ENCODE measurements at regions not wholly inside any gene's neighbourhood (a gene's known extent, or its start where the extent isn't known, plus 50 kb on each side); places are given as distances from the start of the nearest gene placed in this dataset.

- POLR2A ChIA-PET: no interaction called here
- DNase-seq (ENCODE audit: low read depth, low spot score): no peak
- no peak overlapping the region for H3K4me3 ChIP-seq (ENCODE audit: low read depth, low read length)
- CTCF ChIA-PET: no interaction called here
- TF ChIP-seq, protein P1, sequence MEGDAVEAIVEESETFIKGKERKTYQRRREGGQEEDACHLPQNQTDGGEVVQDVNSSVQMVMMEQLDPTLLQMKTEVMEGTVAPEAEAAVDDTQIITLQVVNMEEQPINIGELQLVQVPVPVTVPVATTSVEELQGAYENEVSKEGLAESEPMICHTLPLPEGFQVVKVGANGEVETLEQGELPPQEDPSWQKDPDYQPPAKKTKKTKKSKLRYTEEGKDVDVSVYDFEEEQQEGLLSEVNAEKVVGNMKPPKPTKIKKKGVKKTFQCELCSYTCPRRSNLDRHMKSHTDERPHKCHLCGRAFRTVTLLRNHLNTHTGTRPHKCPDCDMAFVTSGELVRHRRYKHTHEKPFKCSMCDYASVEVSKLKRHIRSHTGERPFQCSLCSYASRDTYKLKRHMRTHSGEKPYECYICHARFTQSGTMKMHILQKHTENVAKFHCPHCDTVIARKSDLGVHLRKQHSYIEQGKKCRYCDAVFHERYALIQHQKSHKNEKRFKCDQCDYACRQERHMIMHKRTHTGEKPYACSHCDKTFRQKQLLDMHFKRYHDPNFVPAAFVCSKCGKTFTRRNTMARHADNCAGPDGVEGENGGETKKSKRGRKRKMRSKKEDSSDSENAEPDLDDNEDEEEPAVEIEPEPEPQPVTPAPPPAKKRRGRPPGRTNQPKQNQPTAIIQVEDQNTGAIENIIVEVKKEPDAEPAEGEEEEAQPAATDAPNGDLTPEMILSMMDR (IDR thresholded peaks at IDR 0.05; ENCODE audit: insufficient read depth, low read length, missing control alignments): no peak
Observed at GRCh38 chr10:52410916-52411315, 96.8 kb downstream of the DKK1 start.

DNA sequence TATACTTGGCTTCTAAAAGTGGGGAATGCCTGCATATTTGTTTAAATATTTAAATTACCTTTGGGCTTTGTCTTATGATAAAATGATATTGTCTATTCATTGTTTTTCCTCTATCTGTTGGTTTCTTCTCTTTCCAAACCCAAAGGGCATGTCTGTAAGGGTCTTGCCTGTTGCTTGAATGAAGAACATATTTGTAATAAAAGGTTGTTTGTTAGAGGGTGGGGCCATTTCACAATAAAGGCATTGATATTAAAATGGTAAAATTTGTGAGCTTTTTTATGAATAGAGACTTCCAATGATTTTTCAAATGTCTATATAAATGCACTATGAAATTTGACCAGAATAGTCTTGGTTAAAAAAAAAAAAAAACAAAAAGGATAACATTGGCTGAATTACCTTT, 105.2 kb downstream of the DKK1 start:
- no peak overlapping the region for H3K4me3 ChIP-seq (ENCODE audit: low read depth, low read length)
- POLR2A ChIA-PET: no interaction called here
- CTCF ChIA-PET: no interaction called here
- TF ChIP-seq, protein P1 (IDR thresholded peaks at IDR 0.05; ENCODE audit: insufficient read depth, low read length, missing control alignments): no peak
- DNase-seq (ENCODE audit: low read depth, low spot score): no peak

DNA sequence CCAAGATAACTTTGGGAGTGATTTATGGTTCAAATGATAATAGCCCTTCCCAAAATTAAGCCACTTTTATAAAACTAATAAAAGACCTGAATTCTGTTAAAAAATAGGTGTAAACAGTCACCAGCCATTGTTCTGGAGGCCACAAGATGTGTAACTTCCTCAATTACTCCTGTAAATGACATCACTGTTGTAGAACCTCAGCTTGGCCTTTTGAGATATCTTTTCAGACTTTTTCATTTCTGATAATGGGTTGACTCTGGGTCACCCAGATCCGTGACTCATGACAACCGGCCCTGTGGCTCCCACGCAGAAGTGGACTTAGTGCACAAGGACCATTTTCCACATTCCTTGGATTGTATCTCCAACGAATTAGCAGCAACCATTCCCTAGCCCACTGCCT, 106.6 kb downstream of the DKK1 start:
- TF ChIP-seq, protein P1 (IDR thresholded peaks at IDR 0.05; ENCODE audit: insufficient read depth, low read length, missing control alignments): no peak
- ChIA-PET CTCF (no interaction called here), POLR2A (no interaction called here)
- H3K4me3 ChIP-seq (ENCODE audit: low read depth, low read length): no peak overlapping the region
- DNase-seq (ENCODE audit: low read depth, low spot score): no peak

GRCh38 chr10:52423369-52423768, 109.3 kb downstream of the DKK1 start:
- no peak overlapping the region for H3K4me3 ChIP-seq (ENCODE audit: low read depth, low read length)
- TF ChIP-seq, protein P1 (IDR thresholded peaks at IDR 0.05; ENCODE audit: insufficient read depth, low read length, missing control alignments): no peak
- DNase-seq (ENCODE audit: low read depth, low spot score): no peak
- POLR2A ChIA-PET: no interaction called here
- CTCF ChIA-PET: no interaction called here

GRCh38 chr10:52424341-52424740, 110.3 kb downstream of the DKK1 start:
- no peak overlapping the region for H3K4me3 ChIP-seq (ENCODE audit: low read depth, low read length)
- no peak for DNase-seq (ENCODE audit: low read depth, low spot score)
- ChIA-PET POLR2A (interaction anchor here (1.1 kb wide), 1 partner anchor 110 kb away, joined by 3 read pairs; the partner anchor contains the start of gene DKK1), CTCF (no interaction called here)
- TF ChIP-seq, protein P1 (IDR thresholded peaks at IDR 0.05; ENCODE audit: insufficient read depth, low read length, missing control alignments): no peak

DNA sequence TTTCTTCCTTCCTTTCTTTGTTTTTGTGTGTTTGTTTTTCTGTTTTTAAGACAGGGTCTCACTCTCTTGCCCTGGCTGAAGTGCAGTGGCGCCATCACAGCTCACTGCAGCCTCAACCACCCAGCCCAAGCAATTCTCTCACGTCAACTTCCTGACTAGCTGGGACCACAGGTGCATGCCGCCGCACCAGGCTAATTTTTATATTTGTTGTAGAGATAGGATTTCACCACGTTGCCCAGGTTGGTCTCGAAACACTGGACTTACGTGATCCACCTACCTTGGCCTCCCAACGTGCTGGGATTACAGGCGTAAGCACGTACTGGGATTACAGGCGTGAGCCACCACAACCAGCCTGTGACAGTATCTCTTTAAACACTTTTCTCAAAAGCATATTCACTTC, 120.7 kb downstream of the DKK1 start:
- TF ChIP-seq, protein P1 (IDR thresholded peaks at IDR 0.05; ENCODE audit: insufficient read depth, low read length, missing control alignments): no peak
- POLR2A ChIA-PET: no interaction called here
- CTCF ChIA-PET: no interaction called here
- no peak overlapping the region for H3K4me3 ChIP-seq (ENCODE audit: low read depth, low read length)
- no peak for DNase-seq (ENCODE audit: low read depth, low spot score)
